ENCODE measurements at regions not wholly inside any gene's neighbourhood (a gene's known extent, or its start where the extent isn't known, plus 50 kb on each side); places are given as distances from the start of the nearest gene placed in this dataset.

- BruUV-seq (replicated peaks): no TSS peak
Observed at GRCh38 chr2:216763396-216763795, 68.0 kb upstream of the IGFBP5 start.

GRCh38 chr2:216761809-216762208 is 66.5 kb upstream of the IGFBP5 start:
- no TSS peak for BruUV-seq (replicated peaks)
- DNase-seq (ENCODE audit: low spot score): no peak
- H2AFZ ChIP-seq (ENCODE audit: low read length): no peak overlapping the region
- CTCF ChIA-PET (ENCODE audit: low intra/inter-chr PET ratio, low total read pairs): no interaction called here
- no peaks in the 10 kb centered on the region for H4K20me1 ChIP-seq (ENCODE audit: insufficient read depth, low read length)
- 3% methylated on average over 3 of the region's 3 CpGs for WGBS (ENCODE audit: low lambda C conversion rate)
- H3K79me2 ChIP-seq (ENCODE audit: insufficient read depth, low read length): no peaks in the 10 kb centered on the region
- no peak overlapping the region for H3K4me3 ChIP-seq (replicated peaks in 1 of 3; ENCODE audit: insufficient read depth in 1 of 3, low read depth in 2 of 3, low read length in 3 of 3)
- POLR2A ChIA-PET: no interaction called here
- no peak for FAIRE-seq
- no peaks in the 10 kb centered on the region for H3K4me1 ChIP-seq (ENCODE audit: insufficient read depth, low read length)
- H3K9ac ChIP-seq (ENCODE audit: insufficient read depth, low read depth, low read length): no peak overlapping the region
- no peaks in the 10 kb centered on the region for H3K9me3 ChIP-seq (ENCODE audit: low read length)
- H3K36me3 ChIP-seq (replicated peaks in 1 of 2; ENCODE audit: control insufficient read depth in 1 of 2, insufficient read depth in 2 of 2, low read length in 2 of 2): no peaks in the 10 kb centered on the region
- in situ Hi-C loops (cut with HindIII; ENCODE audit: extremely low pct_ligation_motif_present, low pct_unique_long_range_greater_than_20kb) (no loop called here), intact Hi-C loops (cut with micrococcal nuclease; ENCODE audit: unreplicated experiment) (no loop called here)
- no peak overlapping the region for H3K4me2 ChIP-seq (ENCODE audit: low read depth, low read length)
- no peak overlapping the region for H3K27ac ChIP-seq (ENCODE audit: extremely low read length, insufficient read depth, low read length)
- ATAC-seq: no peak
- peaks cover 0 to 26% of the 10 kb centered on the region in 2 experiments; a peak in 3 of 5 replicates for H3K27me3 ChIP-seq (ENCODE audit: control insufficient read depth in 1 of 2, insufficient read depth in 2 of 2, low read length in 2 of 2)
- no peak for TF ChIP-seq RFXAP (CRISPR knock-in tag; IDR thresholded peaks at IDR 0.05; ENCODE audit: borderline replicate concordance)
- TF ChIP-seq PAX8 (CRISPR knock-in tag; IDR thresholded peaks at IDR 0.05; ENCODE audit: borderline replicate concordance): no peak
- TF ChIP-seq RERE (CRISPR knock-in tag; IDR thresholded peaks at IDR 0.05; ENCODE audit: low read depth): no peak
- TF ChIP-seq ZNF672 (CRISPR knock-in tag; IDR thresholded peaks at IDR 0.05): no peak
- no peak for TF ChIP-seq ELF3 (CRISPR knock-in tag; IDR thresholded peaks at IDR 0.05)
- no peak for TF ChIP-seq HCFC1 (IDR thresholded peaks at IDR 0.05; ENCODE audit: low read depth, low read length)
- TF ChIP-seq NFKB2 (CRISPR knock-in tag; IDR thresholded peaks at IDR 0.05; ENCODE audit: borderline replicate concordance): no peak

More at GRCh38 chr2:216763396-216763795, 68.0 kb upstream of the IGFBP5 start:
- in situ Hi-C loops (cut with HindIII; ENCODE audit: extremely low pct_ligation_motif_present, low pct_unique_long_range_greater_than_20kb): no loop called here
- ATAC-seq (no peak), DNase-seq (ENCODE audit: low spot score) (no peak), FAIRE-seq (no peak)
- Histone ChIP-seq H3K4me2 (ENCODE audit: low read depth, low read length) (no peak overlapping the region), H3K4me1 (ENCODE audit: insufficient read depth, low read length) (no peaks in the 10 kb centered on the region), H3K27ac (ENCODE audit: extremely low read length, insufficient read depth, low read length) (no peak overlapping the region), H3K36me3 (replicated peaks in 1 of 2; ENCODE audit: control insufficient read depth in 1 of 2, insufficient read depth in 2 of 2, low read length in 2 of 2) (no peaks in the 10 kb centered on the region), H3K9me3 (ENCODE audit: low read length) (no peaks in the 10 kb centered on the region), H3K27me3 (ENCODE audit: control insufficient read depth in 1 of 2, insufficient read depth in 2 of 2, low read length in 2 of 2) (peaks cover 0 to 18% of the 10 kb centered on the region in 2 experiments; a peak in 3 of 5 replicates), H2AFZ (ENCODE audit: low read length) (no peak overlapping the region), H3K79me2 (ENCODE audit: insufficient read depth, low read length) (no peaks in the 10 kb centered on the region), H4K20me1 (ENCODE audit: insufficient read depth, low read length) (no peaks in the 10 kb centered on the region), H3K9ac (ENCODE audit: insufficient read depth, low read depth, low read length) (no peak overlapping the region), H3K4me3 (replicated peaks in 1 of 3; ENCODE audit: insufficient read depth in 1 of 3, low read depth in 2 of 3, low read length in 3 of 3) (no peak overlapping the region)
- TF ChIP-seq SRSF9 (IDR thresholded peaks at IDR 0.05; ENCODE audit: borderline replicate concordance, insufficient read depth, low read depth, low read length, poor library complexity, severe bottlenecking) (no peak), ZNF251 (CRISPR knock-in tag; IDR thresholded peaks at IDR 0.05) (no peak), ZNF597 (CRISPR knock-in tag; IDR thresholded peaks at IDR 0.05) (no peak)
- intact Hi-C loops (cut with micrococcal nuclease; ENCODE audit: unreplicated experiment): no loop called here
- CTCF ChIA-PET (ENCODE audit: low intra/inter-chr PET ratio, low total read pairs): no interaction called here
- POLR2A ChIA-PET: no interaction called here

Measured in HepG2 (cell line).